SK-N-SH treated with all-trans-retinoic acid at 6 μM for 48 hours (cell line): ENCODE measurements at regions not wholly inside any gene's neighbourhood (a gene's known extent, or its start where the extent isn't known, plus 50 kb on each side); places are given as distances from the start of the nearest gene placed in this dataset.

Source experiments
- ATAC-seq: fragments of 200-7000 bp; cut with Tn5 transposase; 3 replicates; pipeline ENCODE4 v1.9.1; 2020; ENCODE audit warnings: mild to moderate bottlenecking, moderate library complexity
- ARNTL ChIP-seq: fragments of 450-650 bp; formaldehyde crosslinking; IDR thresholded peaks from 2 replicates; pipeline ENCODE4 v1.5.0; 2020; ENCODE audit warnings: low read depth, mild to moderate bottlenecking, moderate library complexity, borderline replicate concordance
- BACH2 ChIP-seq: fragments of 250-450 bp; sonication (Bioruptor Pico); IDR thresholded peaks from 2 replicates; pipeline ENCODE4 v1.9.0; 2021; ENCODE audit warnings: mild to moderate bottlenecking, borderline replicate concordance
- CSDC2 ChIP-seq: fragments of 250-450 bp; sonication (Bioruptor Pico); IDR thresholded peaks from 2 replicates; pipeline ENCODE4 v1.5.0; 2020; ENCODE audit warnings: mild to moderate bottlenecking, moderate library complexity
- GLIS3 ChIP-seq: fragments of 250-450 bp; sonication (Bioruptor Pico); IDR thresholded peaks from 2 replicates; pipeline ENCODE4 v1.5.0; 2020; ENCODE audit warnings: mild to moderate bottlenecking, moderate library complexity
- ISL1 ChIP-seq: fragments of 250-450 bp; sonication (Bioruptor Pico); IDR thresholded peaks from 2 replicates; pipeline ENCODE4 v2.1.2; 2022; ENCODE audit warnings: mild to moderate bottlenecking, moderate library complexity
- PPARA ChIP-seq: fragments of 250-450 bp; sonication (Bioruptor Pico); IDR thresholded peaks from 2 replicates; pipeline ENCODE4 v1.5.0; 2020; ENCODE audit warnings: mild to moderate bottlenecking, borderline replicate concordance
- RARB ChIP-seq: fragments of 250-450 bp; sonication (Bioruptor Pico); IDR thresholded peaks from 2 replicates; pipeline ENCODE4 v1.8.0; 2021; ENCODE audit warnings: mild to moderate bottlenecking, moderate library complexity
- SNAI2 ChIP-seq: fragments of 250-450 bp; sonication (Bioruptor Pico); IDR thresholded peaks from 2 replicates; pipeline ENCODE4 v1.5.0; 2020; ENCODE audit warnings: mild to moderate bottlenecking, moderate library complexity
- TCF4 ChIP-seq: fragments of 250-450 bp; sonication (Bioruptor Pico); IDR thresholded peaks from 2 replicates; pipeline ENCODE4 v1.8.0; 2021; ENCODE audit warnings: mild to moderate bottlenecking, moderate library complexity, borderline replicate concordance
- TOX ChIP-seq: fragments of 250-450 bp; sonication (Bioruptor Pico); IDR thresholded peaks from 2 replicates; pipeline ENCODE4 v1.8.0; 2021; ENCODE audit warnings: mild to moderate bottlenecking, moderate library complexity, borderline replicate concordance
- ZC3H10 ChIP-seq: fragments of 250-450 bp; sonication (Bioruptor Pico); IDR thresholded peaks from 2 replicates; pipeline ENCODE4 v1.5.1; 2021; ENCODE audit warnings: mild to moderate bottlenecking, moderate library complexity
- ZFP3 ChIP-seq: fragments of 250-450 bp; sonication (Bioruptor Pico); IDR thresholded peaks from 2 replicates; pipeline ENCODE4 v1.5.0; 2020; ENCODE audit warnings: mild to moderate bottlenecking, moderate library complexity
- ZFP30 ChIP-seq: fragments of 450-650 bp; formaldehyde crosslinking; IDR thresholded peaks from 2 replicates; pipeline ENCODE4 v1.5.0; 2022; ENCODE audit warnings: mild to moderate bottlenecking, moderate library complexity
- ZNF565 ChIP-seq: fragments of 450-650 bp; formaldehyde crosslinking; conservative IDR thresholded peaks from 2 replicates; pipeline ENCODE4 v1.5.0; 2020; ENCODE audit warnings: low read depth, mild to moderate bottlenecking, moderate library complexity
- ZNF70 ChIP-seq: fragments of 450-650 bp; formaldehyde crosslinking; IDR thresholded peaks from 2 replicates; pipeline ENCODE4 v1.5.0; 2020; ENCODE audit warnings: mild to moderate bottlenecking, moderate library complexity
- TF ChIP-seq, protein P1 (sequence below): fragments of 250-450 bp; sonication (Bioruptor Pico); IDR thresholded peaks from 2 replicates; pipeline ENCODE4 v1.8.0; 2021; ENCODE audit warnings: low read depth, mild to moderate bottlenecking, moderate library complexity, borderline replicate concordance
- TF ChIP-seq, protein P2 (sequence below): fragments of 250-450 bp; sonication (Bioruptor Pico); IDR thresholded peaks from 2 replicates; pipeline ENCODE4 v1.5.0; 2020; ENCODE audit warnings: mild to moderate bottlenecking, moderate library complexity
- TF ChIP-seq, protein P3 (sequence below): fragments of 250-450 bp; sonication (Bioruptor Pico); IDR thresholded peaks from 2 replicates; pipeline ENCODE4 v1.5.1; 2020; ENCODE audit warnings: low read depth, mild to moderate bottlenecking, moderate library complexity
- TF ChIP-seq, protein P4 (sequence below): fragments of 250-450 bp; sonication (Bioruptor Pico); IDR thresholded peaks from 2 replicates; pipeline ENCODE4 v1.8.0; 2020; ENCODE audit warnings: mild to moderate bottlenecking, moderate library complexity, borderline replicate concordance

DNA sequence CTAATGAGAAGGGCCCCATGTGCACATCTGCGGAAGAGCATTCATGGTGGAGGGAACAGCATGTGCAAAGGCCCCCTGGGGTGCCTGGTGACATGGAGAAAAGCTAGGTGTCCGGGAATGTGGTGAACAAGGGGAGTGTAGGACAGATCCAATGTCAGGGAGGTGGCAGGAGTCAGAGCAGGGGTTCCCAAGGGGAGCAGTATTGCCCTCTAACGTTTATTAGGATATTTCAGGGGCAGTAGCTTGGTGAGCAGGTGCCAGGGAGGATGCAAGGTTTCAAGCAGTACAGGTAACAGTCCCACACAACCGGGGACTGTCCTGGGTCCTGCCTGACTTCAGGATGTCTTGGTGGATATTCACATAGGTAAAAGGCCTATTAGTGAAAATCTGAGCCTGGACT lies 209.6 kb downstream of the EMX2 start:
- no peak for ATAC-seq
- TF ChIP-seq ZC3H10 (CRISPR knock-in tag), result no peak

DNA sequence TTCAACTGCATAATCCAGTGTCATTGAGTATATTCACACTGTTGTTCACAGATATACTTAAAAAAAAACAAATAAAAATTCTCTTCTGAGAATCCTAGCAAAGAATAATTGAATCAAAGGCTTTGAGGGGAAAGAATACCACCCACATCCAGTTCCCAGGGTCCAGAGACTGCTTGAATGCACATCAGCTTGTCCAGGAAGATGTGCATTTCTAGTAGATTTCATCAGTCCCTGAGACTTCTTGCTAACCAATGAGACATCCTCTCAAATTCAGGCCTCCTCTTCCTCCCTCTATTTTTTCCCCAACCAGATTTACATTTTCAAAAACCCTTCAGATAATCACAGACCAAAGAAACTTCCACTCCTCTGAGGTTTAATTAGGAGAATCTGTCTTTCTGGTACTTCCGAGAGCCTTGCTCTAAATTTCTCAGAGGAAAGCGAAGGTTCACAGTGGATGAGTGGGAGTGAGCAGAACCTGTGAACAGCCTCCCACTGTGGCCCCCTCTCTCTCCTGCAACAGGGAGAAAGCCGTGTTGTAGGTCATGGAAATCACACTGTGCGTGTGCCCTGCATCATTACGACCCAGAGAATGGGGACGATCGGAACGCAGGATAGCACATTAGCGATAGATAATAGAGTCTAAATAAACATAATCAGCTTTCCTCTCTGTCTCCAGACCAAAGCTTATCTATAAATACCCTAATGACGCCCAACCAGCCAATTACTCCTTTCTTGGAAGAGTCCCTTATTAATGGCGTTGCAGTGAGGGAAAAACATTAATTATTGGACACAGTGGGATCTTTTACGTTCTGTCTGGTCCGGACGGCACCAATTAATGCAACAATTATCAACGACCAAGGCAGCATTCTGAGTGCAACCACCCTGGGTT lies 212.5 kb downstream of the EMX2 start:
- TF ChIP-seq ZFP3 (CRISPR knock-in tag) (no peak), TOX (CRISPR knock-in tag) (no peak), PPARA (CRISPR knock-in tag) (no peak), GLIS3 (no peak), BACH2 (CRISPR knock-in tag) (no peak), ZFP30 (CRISPR knock-in tag) (no peak), ZNF70 (CRISPR knock-in tag) (no peak), ZNF565 (CRISPR knock-in tag) (no peak), ZC3H10 (CRISPR knock-in tag) (no peak), CSDC2 (CRISPR knock-in tag) (no peak), RARB (CRISPR knock-in tag) (no peak), ISL1 (no peak), ARNTL (CRISPR knock-in tag) (no peak)
- TF ChIP-seq, protein P1, sequence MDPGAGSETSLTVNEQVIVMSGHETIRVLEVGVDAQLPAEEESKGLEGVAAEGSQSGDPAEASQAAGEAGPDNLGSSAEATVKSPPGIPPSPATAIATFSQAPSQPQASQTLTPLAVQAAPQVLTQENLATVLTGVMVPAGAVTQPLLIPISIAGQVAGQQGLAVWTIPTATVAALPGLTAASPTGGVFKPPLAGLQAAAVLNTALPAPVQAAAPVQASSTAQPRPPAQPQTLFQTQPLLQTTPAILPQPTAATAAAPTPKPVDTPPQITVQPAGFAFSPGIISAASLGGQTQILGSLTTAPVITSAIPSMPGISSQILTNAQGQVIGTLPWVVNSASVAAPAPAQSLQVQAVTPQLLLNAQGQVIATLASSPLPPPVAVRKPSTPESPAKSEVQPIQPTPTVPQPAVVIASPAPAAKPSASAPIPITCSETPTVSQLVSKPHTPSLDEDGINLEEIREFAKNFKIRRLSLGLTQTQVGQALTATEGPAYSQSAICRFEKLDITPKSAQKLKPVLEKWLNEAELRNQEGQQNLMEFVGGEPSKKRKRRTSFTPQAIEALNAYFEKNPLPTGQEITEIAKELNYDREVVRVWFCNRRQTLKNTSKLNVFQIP (CRISPR knock-in tag), result no peak
- TF ChIP-seq, protein P2, sequence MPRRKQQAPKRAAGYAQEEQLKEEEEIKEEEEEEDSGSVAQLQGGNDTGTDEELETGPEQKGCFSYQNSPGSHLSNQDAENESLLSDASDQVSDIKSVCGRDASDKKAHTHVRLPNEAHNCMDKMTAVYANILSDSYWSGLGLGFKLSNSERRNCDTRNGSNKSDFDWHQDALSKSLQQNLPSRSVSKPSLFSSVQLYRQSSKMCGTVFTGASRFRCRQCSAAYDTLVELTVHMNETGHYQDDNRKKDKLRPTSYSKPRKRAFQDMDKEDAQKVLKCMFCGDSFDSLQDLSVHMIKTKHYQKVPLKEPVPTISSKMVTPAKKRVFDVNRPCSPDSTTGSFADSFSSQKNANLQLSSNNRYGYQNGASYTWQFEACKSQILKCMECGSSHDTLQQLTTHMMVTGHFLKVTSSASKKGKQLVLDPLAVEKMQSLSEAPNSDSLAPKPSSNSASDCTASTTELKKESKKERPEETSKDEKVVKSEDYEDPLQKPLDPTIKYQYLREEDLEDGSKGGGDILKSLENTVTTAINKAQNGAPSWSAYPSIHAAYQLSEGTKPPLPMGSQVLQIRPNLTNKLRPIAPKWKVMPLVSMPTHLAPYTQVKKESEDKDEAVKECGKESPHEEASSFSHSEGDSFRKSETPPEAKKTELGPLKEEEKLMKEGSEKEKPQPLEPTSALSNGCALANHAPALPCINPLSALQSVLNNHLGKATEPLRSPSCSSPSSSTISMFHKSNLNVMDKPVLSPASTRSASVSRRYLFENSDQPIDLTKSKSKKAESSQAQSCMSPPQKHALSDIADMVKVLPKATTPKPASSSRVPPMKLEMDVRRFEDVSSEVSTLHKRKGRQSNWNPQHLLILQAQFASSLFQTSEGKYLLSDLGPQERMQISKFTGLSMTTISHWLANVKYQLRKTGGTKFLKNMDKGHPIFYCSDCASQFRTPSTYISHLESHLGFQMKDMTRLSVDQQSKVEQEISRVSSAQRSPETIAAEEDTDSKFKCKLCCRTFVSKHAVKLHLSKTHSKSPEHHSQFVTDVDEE, result no peak
- ATAC-seq, result no peak

DNA sequence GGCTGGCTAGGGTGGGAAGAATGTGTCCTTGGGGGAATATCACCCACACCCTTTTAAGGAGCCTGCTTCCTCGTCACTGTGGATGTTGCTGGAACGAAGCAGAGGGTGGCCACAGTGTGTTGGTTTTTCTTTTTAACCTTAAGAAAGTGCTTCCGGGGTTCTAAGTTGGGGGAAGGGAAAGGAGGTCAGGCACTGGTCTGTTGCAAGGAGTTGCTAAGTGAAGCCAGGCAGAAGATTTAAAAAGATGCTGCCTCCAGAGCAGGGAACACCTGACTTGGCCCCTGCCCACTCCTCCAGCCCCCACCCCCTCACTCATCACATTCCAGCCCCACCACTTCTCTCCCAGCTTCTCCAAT lies 213.1 kb downstream of the EMX2 start:
- no peak for ATAC-seq
- TF ChIP-seq SNAI2 (CRISPR knock-in tag) (no peak), ARNTL (CRISPR knock-in tag) (no peak)

DNA sequence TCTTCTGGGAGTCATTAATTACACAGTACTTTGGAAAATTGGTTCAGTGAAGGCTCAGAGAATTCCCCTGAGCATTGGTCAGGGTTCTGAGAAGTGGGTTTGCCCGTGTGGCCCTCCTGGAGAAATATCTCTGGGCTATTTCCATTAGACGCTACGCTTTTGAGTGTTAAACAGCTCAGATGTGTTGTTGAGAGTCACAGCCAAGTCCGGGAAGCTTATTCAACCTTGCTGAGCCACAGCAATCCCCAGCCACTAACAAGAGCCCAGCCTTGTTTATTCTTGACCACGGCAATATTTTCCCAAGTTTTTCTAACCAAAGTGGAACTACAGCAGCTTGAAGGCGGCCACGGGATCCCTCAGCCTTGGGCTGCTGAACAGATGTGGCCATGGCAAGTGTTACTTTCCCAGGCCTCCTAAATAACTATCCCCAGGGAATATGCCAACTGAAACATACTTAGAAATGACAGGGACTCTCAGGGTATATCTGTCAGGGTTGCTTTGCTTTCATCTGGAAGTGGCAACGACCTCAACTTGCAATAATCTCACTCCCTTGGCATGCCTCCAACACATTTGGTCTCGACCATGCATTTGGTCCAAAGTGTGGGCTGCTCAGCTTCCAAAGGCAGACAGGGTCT lies 214.7 kb downstream of the EMX2 start:
- no peak for ATAC-seq
- TF ChIP-seq, protein P3, sequence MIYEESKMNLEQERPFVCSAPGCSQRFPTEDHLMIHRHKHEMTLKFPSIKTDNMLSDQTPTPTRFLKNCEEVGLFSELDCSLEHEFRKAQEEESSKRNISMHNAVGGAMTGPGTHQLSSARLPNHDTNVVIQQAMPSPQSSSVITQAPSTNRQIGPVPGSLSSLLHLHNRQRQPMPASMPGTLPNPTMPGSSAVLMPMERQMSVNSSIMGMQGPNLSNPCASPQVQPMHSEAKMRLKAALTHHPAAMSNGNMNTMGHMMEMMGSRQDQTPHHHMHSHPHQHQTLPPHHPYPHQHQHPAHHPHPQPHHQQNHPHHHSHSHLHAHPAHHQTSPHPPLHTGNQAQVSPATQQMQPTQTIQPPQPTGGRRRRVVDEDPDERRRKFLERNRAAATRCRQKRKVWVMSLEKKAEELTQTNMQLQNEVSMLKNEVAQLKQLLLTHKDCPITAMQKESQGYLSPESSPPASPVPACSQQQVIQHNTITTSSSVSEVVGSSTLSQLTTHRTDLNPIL (CRISPR knock-in tag), result no peak
- no peak for TF ChIP-seq TCF4 (CRISPR knock-in tag)
- TF ChIP-seq ZFP30 (CRISPR knock-in tag), result no peak
- no peak for TF ChIP-seq PPARA (CRISPR knock-in tag)
- TF ChIP-seq ZNF70 (CRISPR knock-in tag), result no peak
- TF ChIP-seq, protein P4, sequence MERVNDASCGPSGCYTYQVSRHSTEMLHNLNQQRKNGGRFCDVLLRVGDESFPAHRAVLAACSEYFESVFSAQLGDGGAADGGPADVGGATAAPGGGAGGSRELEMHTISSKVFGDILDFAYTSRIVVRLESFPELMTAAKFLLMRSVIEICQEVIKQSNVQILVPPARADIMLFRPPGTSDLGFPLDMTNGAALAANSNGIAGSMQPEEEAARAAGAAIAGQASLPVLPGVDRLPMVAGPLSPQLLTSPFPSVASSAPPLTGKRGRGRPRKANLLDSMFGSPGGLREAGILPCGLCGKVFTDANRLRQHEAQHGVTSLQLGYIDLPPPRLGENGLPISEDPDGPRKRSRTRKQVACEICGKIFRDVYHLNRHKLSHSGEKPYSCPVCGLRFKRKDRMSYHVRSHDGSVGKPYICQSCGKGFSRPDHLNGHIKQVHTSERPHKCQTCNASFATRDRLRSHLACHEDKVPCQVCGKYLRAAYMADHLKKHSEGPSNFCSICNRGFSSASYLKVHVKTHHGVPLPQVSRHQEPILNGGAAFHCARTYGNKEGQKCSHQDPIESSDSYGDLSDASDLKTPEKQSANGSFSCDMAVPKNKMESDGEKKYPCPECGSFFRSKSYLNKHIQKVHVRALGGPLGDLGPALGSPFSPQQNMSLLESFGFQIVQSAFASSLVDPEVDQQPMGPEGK, result no peak
